Karpas-422 (cell line): ENCODE measurements at regions not wholly inside any gene's neighbourhood (a gene's known extent, or its start where the extent isn't known, plus 50 kb on each side); places are given as distances from the start of the nearest gene placed in this dataset.

Experiments
- DNase-seq: peaks from one replicate; pipeline ENCODE4 v3.0.0-alpha.2; 2015
- H2AFZ ChIP-seq: fragments of 200-600 bp; sonication (generic); 2 replicates; pipeline ENCODE4 v1.6.1; 2014; ENCODE audit warnings: antibody characterized with exemption, low read length, mixed read lengths
- H3K27ac ChIP-seq: fragments of 200-600 bp; sonication (generic); 2 replicates; pipeline ENCODE4 v1.5.1; 2014; ENCODE audit warnings: mild to moderate bottlenecking, low read length, moderate library complexity
- H3K27me3 ChIP-seq: fragments of 200-600 bp; sonication (generic); 2 replicates; pipeline ENCODE4 v1.6.1; 2014; ENCODE audit warnings: low read length, mixed read lengths
- H3K36me3 ChIP-seq: fragments of 200-600 bp; sonication (generic); 2 replicates; pipeline ENCODE4 v1.6.1; 2014; ENCODE audit warnings: low read length, mixed read lengths; ENCODE audit not compliant: insufficient read depth
- H3K4me1 ChIP-seq: fragments of 200-600 bp; sonication (generic); 2 replicates; pipeline ENCODE4 v1.6.1; 2014; ENCODE audit warnings: mild to moderate bottlenecking, low read length, mixed read lengths
- H3K4me2 ChIP-seq: fragments of 200-600 bp; sonication (generic); 2 replicates; pipeline ENCODE4 v1.6.1; 2014; ENCODE audit warnings: low read length, low read depth, mild to moderate bottlenecking; ENCODE audit not compliant: poor library complexity, severe bottlenecking
- H3K4me3 ChIP-seq: fragments of 200-600 bp; sonication (generic); 2 replicates; pipeline ENCODE4 v1.5.1; 2014; ENCODE audit warnings: mild to moderate bottlenecking, antibody characterized with exemption, low read length, mixed read lengths
- H3K79me2 ChIP-seq: fragments of 200-600 bp; sonication (generic); 2 replicates; pipeline ENCODE4 v1.6.1; 2014; ENCODE audit warnings: mild to moderate bottlenecking, low read length, mixed read lengths
- H3K9ac ChIP-seq: fragments of 200-600 bp; sonication (generic); 2 replicates; pipeline ENCODE4 v1.6.0; 2014; ENCODE audit warnings: low read length
- H3K9me2 ChIP-seq: fragments of 200-600 bp; sonication (generic), shearing (Covaris generic); replicated peaks from 2 replicates; pipeline ENCODE4 v1.6.0; 2014; ENCODE audit warnings: mild to moderate bottlenecking, low read length, moderate library complexity; ENCODE audit not compliant: insufficient read depth
- H3K9me3 ChIP-seq: fragments of 300-700, 200-600 bp; sonication (generic); 2 replicates; pipeline ENCODE4 v1.6.1; 2014; ENCODE audit warnings: low read length, mixed read lengths
- H4K20me1 ChIP-seq: fragments of 200-600 bp; sonication (generic); 2 replicates; pipeline ENCODE4 v1.6.1; 2014; ENCODE audit warnings: mild to moderate bottlenecking, antibody characterized with exemption, low read length, low read depth; ENCODE audit not compliant: insufficient read depth

DNA sequence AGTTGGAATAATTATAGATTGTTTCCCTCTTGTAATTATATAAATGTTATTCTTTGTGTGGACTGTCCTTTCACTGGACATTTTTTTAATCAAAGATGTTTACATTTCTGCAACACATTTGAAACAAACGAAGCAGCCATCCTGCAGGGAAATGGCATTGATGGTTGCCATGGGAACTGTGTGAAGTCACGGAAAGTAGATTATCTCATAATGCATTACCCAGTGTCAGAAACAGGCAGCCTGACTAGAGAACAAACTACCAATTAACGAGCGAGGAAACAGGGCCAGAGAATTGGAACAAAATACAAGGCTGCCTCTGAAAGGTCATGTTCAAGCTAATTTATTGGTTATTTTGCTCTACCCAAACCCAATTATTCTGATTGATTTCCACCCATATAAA lies 96.9 kb upstream of the LARGE1 start:
- no peak overlapping the region for H3K4me2 ChIP-seq
- no peaks in the 10 kb centered on the region for H4K20me1 ChIP-seq
- no peaks in the 10 kb centered on the region for H3K79me2 ChIP-seq
- no peaks in the 10 kb centered on the region for H3K9me3 ChIP-seq
- no peaks in the 10 kb centered on the region for H3K27me3 ChIP-seq
- H3K9me2 ChIP-seq = no peaks in the 10 kb centered on the region
- no peaks in the 10 kb centered on the region for H3K36me3 ChIP-seq
- no peak for DNase-seq
- H2AFZ ChIP-seq = no peak overlapping the region
- no peak overlapping the region for H3K9ac ChIP-seq
- H3K4me3 ChIP-seq = no peak overlapping the region
- no peak overlapping the region for H3K27ac ChIP-seq
- no peaks in the 10 kb centered on the region for H3K4me1 ChIP-seq

DNA sequence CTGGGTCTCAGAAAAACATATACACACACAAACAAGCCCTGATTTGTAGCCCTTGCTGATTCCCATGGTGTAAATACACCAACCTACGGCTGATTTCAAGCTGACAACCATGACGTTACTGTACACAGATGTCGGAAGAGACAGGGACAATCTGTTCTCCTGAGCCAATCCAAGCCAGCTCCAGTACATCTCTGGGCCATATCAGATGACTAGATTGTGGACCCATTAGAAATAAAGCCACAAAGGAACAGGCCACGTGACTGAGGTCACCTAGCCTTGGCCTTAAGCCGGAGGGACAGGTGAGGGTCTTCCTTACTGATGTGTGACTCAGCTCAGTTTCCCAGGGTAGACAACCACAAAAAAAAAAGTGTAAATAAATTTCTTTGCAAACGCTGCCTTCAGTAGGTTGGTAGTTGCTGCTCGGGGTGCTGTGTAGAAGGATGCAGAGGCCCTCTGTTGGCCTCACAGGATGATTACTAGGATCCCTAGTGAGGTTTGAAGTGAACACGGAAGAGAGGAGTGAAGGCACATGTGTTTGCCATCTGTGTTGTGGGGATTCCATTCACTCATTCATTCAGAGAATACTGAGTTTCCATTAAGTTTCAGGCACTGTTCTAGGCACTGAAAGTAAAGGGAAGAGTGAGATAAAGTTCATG lies 99.0 kb upstream of the LARGE1 start:
- Histone ChIP-seq H3K9me3 (no peaks in the 10 kb centered on the region), H2AFZ (no peak overlapping the region), H3K9me2 (no peaks in the 10 kb centered on the region), H3K4me2 (no peak overlapping the region), H3K4me1 (no peaks in the 10 kb centered on the region), H3K4me3 (no peak overlapping the region), H4K20me1 (no peaks in the 10 kb centered on the region), H3K36me3 (no peaks in the 10 kb centered on the region), H3K9ac (no peak overlapping the region), H3K27ac (no peak overlapping the region), H3K79me2 (no peaks in the 10 kb centered on the region), H3K27me3 (no peaks in the 10 kb centered on the region)
- DNase-seq = no peak

DNA sequence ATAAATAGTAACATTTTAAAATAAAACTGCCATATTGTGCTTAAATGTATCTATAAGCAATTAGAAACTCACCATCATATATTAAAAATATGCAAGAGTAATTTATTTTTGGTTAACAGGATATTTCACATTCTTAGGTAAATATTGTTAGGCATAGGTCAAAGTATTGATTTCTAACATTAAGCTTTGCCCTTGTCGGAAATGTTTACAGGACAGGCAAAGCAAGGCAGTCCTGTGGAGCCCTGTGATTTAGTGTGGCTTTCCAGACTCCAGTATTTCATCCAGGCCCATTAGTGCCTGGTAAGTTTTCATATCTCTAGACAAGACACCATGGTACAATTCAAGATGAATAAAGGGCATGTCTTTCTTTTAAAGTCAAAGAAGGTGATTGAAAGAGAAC lies 114.9 kb upstream of the LARGE1 start:
- Histone ChIP-seq H3K9ac (no peak overlapping the region), H3K27me3 (no peaks in the 10 kb centered on the region), H3K27ac (no peak overlapping the region), H4K20me1 (no peaks in the 10 kb centered on the region), H3K4me3 (no peak overlapping the region), H3K36me3 (no peaks in the 10 kb centered on the region), H3K79me2 (no peaks in the 10 kb centered on the region), H3K4me1 (no peaks in the 10 kb centered on the region), H3K9me2 (no peaks in the 10 kb centered on the region), H2AFZ (no peak overlapping the region), H3K9me3 (no peaks in the 10 kb centered on the region), H3K4me2 (no peak overlapping the region)
- no peak for DNase-seq

DNA sequence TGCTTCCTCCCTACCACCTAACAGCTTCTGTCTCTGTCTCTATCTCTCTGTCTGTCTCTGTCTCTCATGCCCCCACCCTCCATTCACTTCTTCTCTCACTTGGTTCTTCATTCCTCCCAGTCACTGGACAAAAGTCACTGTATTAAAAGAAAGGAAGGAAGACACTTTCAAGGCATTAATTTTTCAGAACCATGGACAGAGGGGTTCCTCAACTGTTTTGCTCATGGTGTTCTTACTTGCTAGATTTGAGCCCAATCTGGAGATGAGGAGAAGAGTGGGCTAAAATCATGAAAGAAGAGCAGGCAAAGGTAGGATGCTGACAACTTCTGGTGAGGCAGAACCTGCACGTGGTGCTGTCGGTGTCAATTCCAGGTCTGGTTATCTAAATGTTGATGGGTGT lies 116.7 kb upstream of the LARGE1 start:
- Histone ChIP-seq H4K20me1 (no peaks in the 10 kb centered on the region), H3K79me2 (no peaks in the 10 kb centered on the region), H3K4me1 (no peaks in the 10 kb centered on the region), H3K4me2 (no peak overlapping the region), H3K9me3 (no peaks in the 10 kb centered on the region), H3K36me3 (no peaks in the 10 kb centered on the region), H3K27ac (no peak overlapping the region), H3K9ac (no peak overlapping the region), H3K4me3 (no peak overlapping the region), H2AFZ (no peak overlapping the region), H3K27me3 (no peaks in the 10 kb centered on the region), H3K9me2 (no peaks in the 10 kb centered on the region)
- peak; percentile 52 for DNase-seq

DNA sequence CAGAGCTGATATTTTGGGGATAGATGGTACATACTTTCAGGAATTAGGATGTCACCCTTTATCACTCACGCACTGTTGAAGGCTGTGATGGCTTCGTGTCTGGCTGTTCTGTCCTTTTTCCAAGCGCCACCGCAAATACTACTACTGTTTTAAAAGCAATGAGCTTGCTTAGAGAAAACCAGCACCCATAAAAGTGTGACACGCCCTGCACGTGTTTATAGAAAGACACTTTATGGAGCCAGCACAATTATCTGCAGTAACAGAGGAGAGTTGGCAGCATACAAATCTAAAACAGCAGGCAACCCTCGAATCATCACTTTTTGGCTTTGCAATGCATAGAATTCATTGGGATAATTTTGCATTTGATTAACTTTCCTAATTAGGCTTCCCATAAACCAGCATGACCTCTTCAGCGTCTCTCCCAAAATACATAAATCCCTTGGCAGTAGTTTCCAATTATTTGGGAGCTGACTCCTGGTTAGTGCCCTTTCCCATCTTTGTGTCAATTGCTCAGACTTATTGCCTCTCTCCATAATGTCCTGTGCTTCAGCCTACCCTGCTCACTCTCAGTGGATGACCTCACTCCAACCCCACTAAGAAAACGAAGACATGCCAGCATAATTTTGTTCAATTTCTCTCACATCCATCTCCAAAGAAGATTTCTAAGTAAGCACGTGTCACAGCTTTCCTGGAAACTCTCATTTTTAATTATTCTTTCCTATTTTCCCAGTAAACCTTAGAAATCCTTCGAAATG lies 118.7 kb upstream of the LARGE1 start:
- no peak for DNase-seq
- Histone ChIP-seq H3K9me3 (no peaks in the 10 kb centered on the region), H3K79me2 (no peaks in the 10 kb centered on the region), H3K4me1 (no peaks in the 10 kb centered on the region), H4K20me1 (no peaks in the 10 kb centered on the region), H3K9ac (no peak overlapping the region), H3K27ac (no peak overlapping the region), H3K4me3 (no peak overlapping the region), H2AFZ (no peak overlapping the region), H3K9me2 (no peaks in the 10 kb centered on the region), H3K27me3 (no peaks in the 10 kb centered on the region), H3K36me3 (no peaks in the 10 kb centered on the region), H3K4me2 (no peak overlapping the region)

DNA sequence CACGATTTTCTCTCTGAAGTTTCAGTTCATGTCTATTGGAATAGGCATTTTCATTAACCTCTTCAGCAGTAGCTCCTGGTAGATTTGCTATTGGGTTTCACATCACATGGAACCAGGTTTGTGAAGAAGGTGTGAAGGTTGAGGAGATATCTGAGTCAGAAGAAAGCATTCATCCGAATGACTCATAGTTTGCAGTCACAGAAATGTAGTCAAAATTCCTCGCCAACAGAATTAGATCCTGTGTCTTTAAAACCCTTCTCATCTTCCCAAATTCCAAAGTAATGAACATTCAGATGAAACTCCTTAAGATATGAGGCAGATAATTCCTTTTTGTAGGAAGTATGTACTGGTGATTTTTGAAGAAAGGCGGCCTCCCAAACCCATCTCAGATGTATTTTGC lies 125.0 kb upstream of the LARGE1 start:
- Histone ChIP-seq H3K4me1 (no peaks in the 10 kb centered on the region), H2AFZ (no peak overlapping the region), H3K9me3 (no peaks in the 10 kb centered on the region), H3K79me2 (no peaks in the 10 kb centered on the region), H3K27ac (no peak overlapping the region), H3K4me2 (no peak overlapping the region), H3K36me3 (no peaks in the 10 kb centered on the region), H3K9ac (no peak overlapping the region), H3K4me3 (no peak overlapping the region), H4K20me1 (no peaks in the 10 kb centered on the region), H3K9me2 (no peaks in the 10 kb centered on the region), H3K27me3 (no peaks in the 10 kb centered on the region)
- no peak for DNase-seq

DNA sequence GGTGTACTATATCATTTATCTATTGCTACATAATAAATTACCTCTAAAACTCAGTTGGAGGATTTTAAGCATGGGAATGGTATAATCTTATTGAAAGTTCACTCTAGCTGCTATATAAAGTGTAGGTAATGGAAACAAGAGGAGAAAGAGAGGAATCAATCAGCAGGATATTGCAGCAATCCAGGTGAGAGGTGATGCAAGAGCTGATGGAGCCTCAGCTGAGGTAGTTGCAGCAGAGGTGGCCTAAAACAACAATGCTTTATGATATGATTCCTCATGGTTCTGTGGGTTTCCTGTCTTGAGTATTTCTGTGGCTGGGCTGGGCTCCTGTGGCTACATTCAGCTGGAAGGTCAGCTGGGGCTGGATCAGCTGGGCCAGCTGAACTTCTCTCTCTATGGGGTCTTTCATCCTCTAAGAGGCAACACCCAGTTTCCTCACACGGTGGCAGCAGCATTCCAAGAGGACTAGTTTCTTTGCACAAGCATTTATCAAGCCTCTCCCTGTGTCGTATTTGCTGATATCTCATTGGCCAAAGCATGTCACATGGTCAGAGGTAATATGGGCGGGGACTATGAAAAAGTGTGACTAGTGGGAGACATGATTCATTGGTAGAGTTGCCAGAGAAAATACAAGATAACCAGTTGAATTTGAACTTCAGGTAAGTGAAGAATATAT lies 135.4 kb upstream of the LARGE1 start:
- Histone ChIP-seq H4K20me1 (no peaks in the 10 kb centered on the region), H3K27ac (no peak overlapping the region), H3K9me3 (peaks cover 9% of the 10 kb centered on the region), H2AFZ (no peak overlapping the region), H3K4me3 (no peak overlapping the region), H3K9me2 (no peaks in the 10 kb centered on the region), H3K79me2 (no peaks in the 10 kb centered on the region), H3K4me1 (no peaks in the 10 kb centered on the region), H3K36me3 (no peaks in the 10 kb centered on the region), H3K4me2 (no peak overlapping the region), H3K9ac (no peak overlapping the region), H3K27me3 (no peaks in the 10 kb centered on the region)
- peak; percentile 73 for DNase-seq

DNA sequence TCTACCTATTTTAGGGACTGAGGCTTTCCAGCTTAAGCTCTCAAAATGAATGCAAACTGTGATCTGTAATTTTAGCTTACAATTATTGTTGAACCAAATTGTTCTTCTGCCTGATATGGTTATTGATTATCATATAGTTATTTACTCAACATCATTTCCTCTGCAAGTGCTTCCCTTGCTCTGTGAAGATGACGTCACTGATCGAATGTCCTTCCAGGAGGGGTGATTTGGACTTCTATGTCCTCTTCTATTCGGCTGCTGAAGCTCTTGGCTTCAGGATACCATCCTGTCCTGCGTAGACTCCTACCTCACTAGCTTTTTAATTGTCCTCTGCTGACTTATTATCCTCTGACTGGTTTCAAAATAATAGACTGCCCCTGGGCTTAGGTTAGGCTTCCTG lies 137.4 kb upstream of the LARGE1 start:
- H3K36me3 ChIP-seq = no peaks in the 10 kb centered on the region
- H3K79me2 ChIP-seq = no peaks in the 10 kb centered on the region
- H2AFZ ChIP-seq = no peak overlapping the region
- H4K20me1 ChIP-seq = no peaks in the 10 kb centered on the region
- H3K9me3 ChIP-seq = peaks cover 9% of the 10 kb centered on the region
- H3K9ac ChIP-seq = no peak overlapping the region
- no peak for DNase-seq
- no peak overlapping the region for H3K4me3 ChIP-seq
- H3K4me2 ChIP-seq = no peak overlapping the region
- H3K27me3 ChIP-seq = no peaks in the 10 kb centered on the region
- H3K27ac ChIP-seq = no peak overlapping the region
- no peaks in the 10 kb centered on the region for H3K9me2 ChIP-seq
- H3K4me1 ChIP-seq = no peaks in the 10 kb centered on the region
